Omental fat pad (tissue), 3 donors: ENCODE measurements at regions not wholly inside any gene's neighbourhood (a gene's known extent, or its start where the extent isn't known, plus 50 kb on each side); places are given as distances from the start of the nearest gene placed in this dataset.

Experiments used
- ATAC-seq: fragments of 150-250 bp; one replicate; pipeline ENCODE4 v1.9.1; 2016; ENCODE audit warnings: mild to moderate bottlenecking, moderate library complexity; ENCODE audit not compliant: low FRiP score
- DNase-seq: peaks from one replicate; pipeline ENCODE4 v3.0.0-alpha.2; 2019; ENCODE audit warnings: low spot score
- TF ChIP-seq, protein P1 (sequence below), 3 donors: fragments of 450-650 bp; IDR thresholded peaks; one replicate each; pipeline ENCODE4 v1.5.1; 2016 to 2017; ENCODE audit warnings: antibody characterized with exemption in 3 of 3, mild to moderate bottlenecking in 3 of 3, moderate library complexity in 2 of 3

- ATAC-seq (peak; percentile 38), DNase-seq (no peak)
- TF ChIP-seq, protein P1, sequence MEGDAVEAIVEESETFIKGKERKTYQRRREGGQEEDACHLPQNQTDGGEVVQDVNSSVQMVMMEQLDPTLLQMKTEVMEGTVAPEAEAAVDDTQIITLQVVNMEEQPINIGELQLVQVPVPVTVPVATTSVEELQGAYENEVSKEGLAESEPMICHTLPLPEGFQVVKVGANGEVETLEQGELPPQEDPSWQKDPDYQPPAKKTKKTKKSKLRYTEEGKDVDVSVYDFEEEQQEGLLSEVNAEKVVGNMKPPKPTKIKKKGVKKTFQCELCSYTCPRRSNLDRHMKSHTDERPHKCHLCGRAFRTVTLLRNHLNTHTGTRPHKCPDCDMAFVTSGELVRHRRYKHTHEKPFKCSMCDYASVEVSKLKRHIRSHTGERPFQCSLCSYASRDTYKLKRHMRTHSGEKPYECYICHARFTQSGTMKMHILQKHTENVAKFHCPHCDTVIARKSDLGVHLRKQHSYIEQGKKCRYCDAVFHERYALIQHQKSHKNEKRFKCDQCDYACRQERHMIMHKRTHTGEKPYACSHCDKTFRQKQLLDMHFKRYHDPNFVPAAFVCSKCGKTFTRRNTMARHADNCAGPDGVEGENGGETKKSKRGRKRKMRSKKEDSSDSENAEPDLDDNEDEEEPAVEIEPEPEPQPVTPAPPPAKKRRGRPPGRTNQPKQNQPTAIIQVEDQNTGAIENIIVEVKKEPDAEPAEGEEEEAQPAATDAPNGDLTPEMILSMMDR (IDR thresholded peaks at IDR 0.05), result no peak
Observed at GRCh38 chr5:56480705-56481427, 247.7 kb upstream of the ANKRD55 start.

DNA sequence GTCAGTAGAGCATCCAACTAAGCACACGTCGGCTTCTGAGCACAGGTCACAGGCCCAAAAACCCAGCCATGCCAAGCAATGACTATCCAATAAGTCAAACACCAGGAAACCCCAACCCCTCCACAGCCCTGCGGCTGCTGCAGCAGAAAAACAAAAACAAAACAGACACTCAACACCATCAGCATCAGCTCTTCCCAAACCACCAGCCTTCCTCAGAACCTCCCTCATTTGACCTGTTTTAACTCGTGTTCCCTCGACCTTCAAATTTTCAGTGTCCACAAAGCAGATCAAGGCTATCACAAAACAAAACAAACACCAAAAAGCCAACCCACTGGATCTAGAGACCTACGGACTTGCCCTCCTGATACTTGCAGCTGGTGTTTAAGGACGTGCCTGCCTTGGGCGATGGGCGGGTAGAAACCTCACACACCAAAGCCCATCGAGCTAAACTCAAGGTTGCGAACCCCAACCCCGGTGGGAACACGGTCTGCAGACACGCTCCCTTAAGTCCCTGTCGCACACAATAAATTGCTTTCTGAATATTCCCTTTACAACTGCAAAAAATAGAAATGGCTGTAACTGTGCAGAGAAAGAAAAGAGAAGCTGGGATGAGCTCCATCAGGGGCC is 247.1 kb upstream of the ANKRD55 start:
- TF ChIP-seq, protein P1 (IDR thresholded peaks at IDR 0.05), result no peak
- peak; percentile 35 for ATAC-seq
- no peak for DNase-seq

- peak; percentile 4 for ATAC-seq
- DNase-seq, result no peak
- TF ChIP-seq, protein P1 (IDR thresholded peaks at IDR 0.05), result no peak
Observed at GRCh38 chr5:56479696-56480077, 246.6 kb upstream of the ANKRD55 start.

- ATAC-seq, result no peak
- DNase-seq, result no peak
- TF ChIP-seq, protein P1 (IDR thresholded peaks at IDR 0.05), result no peak
Observed at GRCh38 chr5:56479126-56479525, 246.0 kb upstream of the ANKRD55 start.

GRCh38 chr5:56478062-56478461 is 244.9 kb upstream of the ANKRD55 start:
- no peak for DNase-seq
- TF ChIP-seq, protein P1 (IDR thresholded peaks at IDR 0.05), result no peak
- no peak for ATAC-seq

DNA sequence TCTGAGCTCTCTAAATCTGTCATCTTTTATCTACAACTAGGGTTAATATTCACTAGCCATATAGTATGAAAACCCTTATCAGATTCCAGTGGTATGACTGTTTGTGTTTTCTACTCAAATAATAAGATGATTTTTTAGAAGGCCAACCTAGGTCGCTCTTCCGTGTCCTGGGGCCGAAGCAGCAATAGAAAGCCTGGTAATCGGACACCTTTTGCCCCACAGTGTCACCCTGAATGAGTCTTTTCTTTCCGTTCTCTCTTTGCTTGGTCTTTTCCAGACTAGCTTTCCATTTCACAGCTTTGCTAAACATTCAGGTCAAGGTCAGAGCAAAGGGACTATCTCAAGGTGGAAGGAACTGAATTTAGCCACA is 243.3 kb upstream of the ANKRD55 start:
- no peak for DNase-seq
- TF ChIP-seq, protein P1 (IDR thresholded peaks at IDR 0.05), result no peak
- no peak for ATAC-seq
